Thymus (tissue), 11 donors: ENCODE measurements at regions not wholly inside any gene's neighbourhood (a gene's known extent, or its start where the extent isn't known, plus 50 kb on each side); places are given as distances from the start of the nearest gene placed in this dataset.

Experiments
- DNase-seq, 9 donors: peaks; one replicate each; pipeline ENCODE4 v3.0.0-alpha.2; 2013; ENCODE audit warnings: low spot score in 9 of 9, low read depth in 6 of 9, missing footprints in 1 of 9
- H3K27ac ChIP-seq, 2 donors: one replicate each; pipeline ENCODE4 v1.5.1; 2013; ENCODE audit warnings: control low read depth in 1 of 2, low read depth in 1 of 2, low read length in 1 of 2, mild to moderate bottlenecking in 1 of 2, moderate library complexity in 1 of 2
- H3K27me3 ChIP-seq, 2 donors: one replicate each; pipeline ENCODE4 v1.5.1; 2013; ENCODE audit warnings: low read length in 1 of 2; ENCODE audit not compliant: control insufficient read depth in 2 of 2, insufficient read depth in 1 of 2
- H3K36me3 ChIP-seq, 2 donors: one replicate each; pipeline ENCODE4 v1.5.1; 2013; ENCODE audit warnings: low read length in 1 of 2, mild to moderate bottlenecking in 1 of 2, moderate library complexity in 1 of 2; ENCODE audit not compliant: control insufficient read depth in 2 of 2, insufficient read depth in 2 of 2
- H3K4me1 ChIP-seq, 2 donors: one replicate each; pipeline ENCODE4 v1.5.1; 2013; ENCODE audit warnings: low read length in 2 of 2; ENCODE audit not compliant: control insufficient read depth in 2 of 2, insufficient read depth in 2 of 2
- H3K4me3 ChIP-seq, 2 donors: one replicate each; pipeline ENCODE4 v1.5.1; 2013; ENCODE audit warnings: low read length in 2 of 2, control low read depth in 1 of 2, mild to moderate bottlenecking in 1 of 2
- H3K9me3 ChIP-seq, 2 donors: one replicate each; pipeline ENCODE4 v1.5.1; 2013; ENCODE audit warnings: low read length in 1 of 2, mild to moderate bottlenecking in 1 of 2; ENCODE audit not compliant: control insufficient read depth in 2 of 2, insufficient read depth in 1 of 2
- WGBS: extraction: QIAGEN DNeasy Blood & Tissue Kit; methylation state at CpG from one replicate; pipeline ENCODE4 v1.1.7; 2013; 5-methylcytosine and 5-hydroxymethylcytosine counted together
- donor health status: healthy.

DNA sequence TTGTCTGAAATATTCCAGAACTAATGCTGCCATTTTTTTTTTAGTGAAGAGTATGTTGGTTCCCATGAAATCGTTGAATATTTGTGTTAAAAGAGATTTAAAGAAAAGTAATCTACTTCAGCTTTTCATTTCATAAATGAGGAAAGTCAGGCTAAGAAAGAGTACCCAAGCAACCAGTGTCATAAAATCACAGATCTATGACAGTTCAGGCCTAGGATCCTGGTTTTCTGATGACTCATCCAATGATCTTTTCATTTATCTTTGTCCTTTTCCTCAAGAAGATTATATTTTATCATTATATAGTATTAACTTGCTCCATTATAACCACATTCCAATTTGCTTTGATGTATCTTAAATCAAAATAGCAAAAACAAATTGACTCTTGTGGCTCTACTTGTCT lies 139.4 kb upstream of the HCCS start:
- H3K27me3 ChIP-seq: no peaks in the 10 kb centered on the region
- no peaks in the 10 kb centered on the region for H3K9me3 ChIP-seq
- H3K4me1 ChIP-seq: no peaks in the 10 kb centered on the region
- no peak for DNase-seq
- H3K4me3 ChIP-seq: no peak overlapping the region
- H3K36me3 ChIP-seq: no peaks in the 10 kb centered on the region
- H3K27ac ChIP-seq: no peak overlapping the region
- WGBS: 95% methylated on average over 1 of the region's 1 CpG

DNA sequence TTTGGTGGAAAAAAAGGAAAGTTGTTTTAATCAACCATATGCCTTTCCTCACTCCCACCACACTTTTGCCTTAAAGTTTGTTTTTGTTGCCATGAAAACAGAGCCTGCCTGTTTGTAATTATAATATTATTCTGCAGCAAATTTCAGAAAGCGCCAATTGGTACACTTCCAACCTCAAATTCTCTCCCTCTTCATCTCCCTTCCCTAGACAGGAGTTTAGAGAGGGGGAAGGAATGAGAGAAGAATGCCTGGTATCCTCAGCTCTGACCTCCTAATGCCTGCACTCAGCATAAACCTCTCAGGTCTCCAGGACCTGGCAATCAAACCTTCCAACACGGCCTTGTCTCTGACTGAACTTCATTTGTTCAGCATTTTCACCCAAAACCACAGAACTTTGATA lies 138.4 kb upstream of the HCCS start:
- Histone ChIP-seq H3K27ac (no peak overlapping the region), H3K9me3 (no peaks in the 10 kb centered on the region), H3K4me3 (no peak overlapping the region), H3K27me3 (no peaks in the 10 kb centered on the region), H3K36me3 (no peaks in the 10 kb centered on the region), H3K4me1 (no peaks in the 10 kb centered on the region)
- WGBS: 89% methylated on average over 2 of the region's 2 CpGs
- DNase-seq: no peak

DNA sequence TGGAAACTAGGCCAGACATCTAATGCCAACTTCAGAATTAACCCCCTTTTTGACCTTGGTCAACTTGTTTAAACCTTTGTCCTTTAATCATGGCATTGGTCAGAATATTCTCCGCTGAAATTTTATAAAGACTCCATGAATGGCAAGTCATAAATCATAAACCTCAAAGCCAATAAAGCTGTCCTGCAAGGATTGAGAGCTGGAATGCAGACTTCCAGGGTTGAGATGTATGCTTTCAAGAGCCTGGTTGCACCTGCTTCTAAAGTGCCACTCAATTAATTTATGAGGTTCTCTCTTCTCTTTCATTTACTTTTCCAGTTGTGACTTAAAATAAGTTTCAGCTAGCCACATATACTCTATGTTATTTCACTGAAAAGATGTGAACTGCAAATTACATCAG lies 136.2 kb upstream of the HCCS start:
- no peaks in the 10 kb centered on the region for H3K27me3 ChIP-seq
- H3K36me3 ChIP-seq: no peaks in the 10 kb centered on the region
- DNase-seq: no peak
- H3K4me3 ChIP-seq: no peak overlapping the region
- H3K9me3 ChIP-seq: no peaks in the 10 kb centered on the region
- 94% methylated on average over 1 of the region's 1 CpG for WGBS
- no peaks in the 10 kb centered on the region for H3K4me1 ChIP-seq
- no peak overlapping the region for H3K27ac ChIP-seq

DNA sequence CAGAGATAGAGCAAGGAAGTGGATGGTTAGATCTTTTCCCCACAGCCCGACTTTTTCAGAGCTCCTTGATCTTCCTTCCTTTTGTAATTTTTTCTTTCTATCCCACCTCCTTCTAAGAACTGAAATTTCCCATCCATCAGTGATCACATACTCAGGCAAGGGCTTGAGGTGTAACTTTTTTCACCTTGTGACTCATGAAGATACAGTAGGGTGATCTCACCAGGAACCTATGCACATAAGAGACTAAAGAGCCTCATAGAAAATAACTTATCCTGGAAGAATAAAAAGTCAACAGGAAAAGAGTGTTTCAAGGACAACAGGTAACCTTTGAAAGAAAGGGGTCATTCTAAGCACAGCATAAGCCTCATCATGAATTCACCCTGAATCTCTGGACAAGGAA lies 131.2 kb upstream of the HCCS start:
- DNase-seq: no peak
- Histone ChIP-seq H3K36me3 (no peaks in the 10 kb centered on the region), H3K27me3 (no peaks in the 10 kb centered on the region), H3K4me1 (no peaks in the 10 kb centered on the region), H3K9me3 (no peaks in the 10 kb centered on the region), H3K4me3 (no peak overlapping the region), H3K27ac (no peak overlapping the region)
- 85% methylated on average over 1 of the region's 1 CpG for WGBS

DNA sequence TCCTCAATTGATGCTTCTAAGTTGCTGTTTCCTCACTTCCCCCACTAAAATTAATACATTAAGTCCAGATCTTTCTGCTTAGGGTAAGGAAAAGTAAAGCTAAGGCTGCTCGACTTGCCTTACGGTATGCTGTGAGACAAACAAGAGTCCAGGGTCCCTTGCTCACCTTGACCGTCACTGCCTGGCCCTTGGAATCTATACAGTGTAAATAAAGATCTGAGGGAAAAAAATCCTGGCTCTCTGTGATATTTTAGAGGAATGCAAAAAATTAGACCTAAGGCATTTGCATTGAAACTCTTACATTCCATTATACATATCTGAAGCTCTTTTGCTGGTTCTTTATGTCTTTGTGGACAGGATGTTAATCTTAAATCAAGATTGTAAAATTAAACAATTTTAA lies 129.6 kb upstream of the HCCS start:
- no peak for DNase-seq
- Histone ChIP-seq H3K4me1 (no peaks in the 10 kb centered on the region), H3K4me3 (no peak overlapping the region), H3K27ac (no peak overlapping the region), H3K36me3 (no peaks in the 10 kb centered on the region), H3K27me3 (no peaks in the 10 kb centered on the region), H3K9me3 (no peaks in the 10 kb centered on the region)
- 99% methylated on average over 3 of the region's 3 CpGs for WGBS

DNA sequence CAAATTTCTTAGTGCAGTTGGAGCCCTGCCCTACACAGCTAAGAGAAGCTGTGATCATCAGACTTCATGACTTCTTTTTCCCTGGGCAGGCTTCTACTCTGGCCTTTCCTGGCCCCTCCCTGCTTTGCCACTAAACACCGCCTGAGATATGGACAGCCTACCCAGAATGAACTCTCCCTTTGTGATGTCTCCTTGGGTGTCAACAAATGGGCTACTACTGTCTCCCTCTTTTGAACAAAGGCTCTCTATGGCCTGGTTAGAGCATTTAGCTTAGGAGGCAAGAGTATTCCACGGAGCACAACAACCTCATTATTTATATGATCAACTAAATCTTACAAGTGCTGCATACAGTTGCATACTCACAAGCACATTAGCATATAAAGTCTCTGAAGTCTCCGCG lies 127.6 kb upstream of the HCCS start:
- no peaks in the 10 kb centered on the region for H3K36me3 ChIP-seq
- 95% methylated on average over 4 of the region's 4 CpGs for WGBS
- no peak overlapping the region for H3K4me3 ChIP-seq
- H3K27ac ChIP-seq: no peak overlapping the region
- H3K27me3 ChIP-seq: no peaks in the 10 kb centered on the region
- DNase-seq: no peak
- no peaks in the 10 kb centered on the region for H3K4me1 ChIP-seq
- no peaks in the 10 kb centered on the region for H3K9me3 ChIP-seq

DNA sequence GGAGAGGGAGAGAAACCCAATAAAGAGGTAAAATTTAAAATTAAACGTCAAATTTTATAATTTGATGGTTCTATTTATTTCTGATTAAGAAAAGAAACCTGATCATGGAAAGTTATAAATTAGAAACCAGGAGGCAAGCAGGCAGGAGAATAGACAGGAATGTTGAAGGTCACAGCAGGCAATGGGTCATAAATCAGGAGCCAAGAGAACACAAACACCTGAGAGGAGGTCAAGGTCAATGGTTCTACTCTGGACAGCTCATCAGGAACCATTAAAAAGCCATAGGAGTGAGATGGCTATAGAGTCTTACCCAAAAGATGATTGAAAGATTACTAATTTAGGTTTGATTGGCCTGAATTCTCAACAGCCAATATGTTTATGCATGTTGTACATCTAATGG lies 126.9 kb upstream of the HCCS start:
- Histone ChIP-seq H3K4me3 (no peak overlapping the region), H3K9me3 (no peaks in the 10 kb centered on the region), H3K4me1 (no peaks in the 10 kb centered on the region), H3K27me3 (no peaks in the 10 kb centered on the region), H3K36me3 (no peaks in the 10 kb centered on the region), H3K27ac (no peak overlapping the region)
- 94% methylated on average over 1 of the region's 1 CpG for WGBS
- no peak for DNase-seq

DNA sequence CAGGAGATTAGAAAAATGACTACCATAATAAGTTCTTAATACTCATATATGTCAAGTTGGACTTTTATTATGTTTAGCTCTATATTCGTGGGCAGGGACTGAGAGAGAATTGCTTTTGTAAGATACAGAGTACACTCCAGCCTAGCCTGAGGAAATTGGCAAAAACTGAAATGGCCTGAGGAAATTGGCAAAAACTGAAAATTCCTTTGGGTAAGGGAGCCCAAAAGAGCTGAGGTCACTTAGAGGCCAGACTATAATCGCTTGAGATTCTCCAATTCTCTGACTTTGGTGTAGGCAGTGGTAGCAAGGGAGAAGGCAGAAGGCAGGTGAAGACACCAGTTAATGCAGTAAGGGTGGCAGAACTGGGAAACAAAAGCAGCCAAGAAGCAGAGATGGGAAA lies 124.5 kb upstream of the HCCS start:
- Histone ChIP-seq H3K27ac (no peak overlapping the region), H3K36me3 (no peaks in the 10 kb centered on the region), H3K4me3 (no peak overlapping the region), H3K4me1 (no peaks in the 10 kb centered on the region), H3K9me3 (no peaks in the 10 kb centered on the region), H3K27me3 (no peaks in the 10 kb centered on the region)
- WGBS: 100% methylated on average over 2 of the region's 2 CpGs
- DNase-seq: no peak

DNA sequence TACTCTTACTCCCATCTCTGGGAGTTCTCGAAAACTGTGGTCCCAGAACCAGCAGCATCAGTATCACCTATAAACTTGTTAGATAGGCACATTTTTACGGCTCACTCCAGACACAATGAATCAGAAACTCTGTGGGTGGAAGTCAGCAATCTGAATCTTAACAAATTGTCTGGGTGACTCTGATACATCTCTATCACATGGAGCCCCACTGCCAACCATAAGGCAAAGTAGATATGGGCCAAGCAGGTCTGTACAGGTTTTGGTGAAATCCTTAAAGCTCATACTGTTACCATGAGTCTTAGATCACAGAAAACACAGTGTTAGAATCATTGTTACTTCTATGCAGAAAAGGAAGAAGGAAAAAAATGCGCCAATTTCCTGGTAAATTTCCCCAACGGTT lies 122.5 kb upstream of the HCCS start:
- Histone ChIP-seq H3K4me1 (no peaks in the 10 kb centered on the region), H3K36me3 (no peaks in the 10 kb centered on the region)
- DNase-seq: no peak

DNA sequence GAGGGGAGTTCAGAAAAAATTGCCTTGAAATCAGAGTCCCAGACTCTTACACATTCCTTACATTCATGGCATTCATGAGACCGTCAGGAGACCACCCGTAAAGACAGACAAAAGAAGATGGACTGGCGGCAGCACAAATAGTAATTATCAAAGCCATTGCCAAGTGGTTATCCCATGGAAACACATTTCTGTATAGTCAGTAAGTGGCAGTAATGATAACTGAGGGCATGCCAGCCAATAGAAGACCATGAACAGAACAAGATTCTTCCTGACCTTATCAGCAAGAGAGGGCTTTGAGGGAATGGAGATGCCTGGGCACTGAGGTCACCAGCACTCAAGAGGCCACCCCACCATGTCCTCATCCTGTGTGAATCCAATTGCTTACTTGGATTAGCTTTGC lies 121.7 kb upstream of the HCCS start:
- H3K9me3 ChIP-seq: no peaks in the 10 kb centered on the region
- no peaks in the 10 kb centered on the region for H3K4me1 ChIP-seq
- no peak for DNase-seq
- H3K27ac ChIP-seq: no peak overlapping the region
- no peaks in the 10 kb centered on the region for H3K27me3 ChIP-seq
- H3K4me3 ChIP-seq: no peak overlapping the region
- no peaks in the 10 kb centered on the region for H3K36me3 ChIP-seq
- WGBS: 94% methylated on average over 3 of the region's 3 CpGs

More for the DNA sequence above, 122.5 kb upstream of the HCCS start:
- H3K4me3 ChIP-seq: no peak overlapping the region
- H3K27me3 ChIP-seq: no peaks in the 10 kb centered on the region
- 96% methylated on average over 4 of the region's 4 CpGs for WGBS
- no peaks in the 10 kb centered on the region for H3K9me3 ChIP-seq
- H3K27ac ChIP-seq: no peak overlapping the region
